ENCODE measurements at regions not wholly inside any gene's neighbourhood (a gene's known extent, or its start where the extent isn't known, plus 50 kb on each side); places are given as distances from the start of the nearest gene placed in this dataset.

DNA sequence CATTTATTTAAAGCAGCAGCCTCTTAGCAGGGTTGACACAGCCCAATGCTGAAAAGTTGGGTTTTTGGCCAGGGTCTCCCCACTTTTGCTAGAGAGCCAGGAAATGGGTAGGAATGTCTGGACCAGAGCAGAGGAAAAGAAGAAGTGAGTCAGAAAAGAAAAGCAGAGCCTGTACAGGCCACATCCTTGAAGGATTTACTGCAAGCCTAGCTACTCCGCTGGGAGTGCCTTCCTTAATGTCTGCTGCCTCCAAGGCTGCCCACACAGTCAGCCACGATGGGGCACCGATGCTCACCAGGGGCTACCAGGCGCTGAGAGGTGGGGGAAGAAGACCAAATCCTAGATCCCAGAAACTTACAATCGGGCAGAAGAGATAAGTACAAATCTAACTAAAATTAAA is 139.2 kb downstream of the C12orf75 start:
- H3K27ac ChIP-seq (ENCODE audit: extremely low read length, insufficient read depth, low read length), result no peak overlapping the region
- ATAC-seq (no peak), FAIRE-seq (no peak), DNase-seq (ENCODE audit: low spot score) (no peak)
- no peaks in the 10 kb centered on the region for H3K9me3 ChIP-seq (ENCODE audit: low read length)
- no peaks in the 10 kb centered on the region for H3K36me3 ChIP-seq (replicated peaks in 1 of 2; ENCODE audit: control insufficient read depth in 1 of 2, insufficient read depth in 2 of 2, low read length in 2 of 2)
- POLR2A ChIA-PET, result no interaction called here
- H3K9ac ChIP-seq (ENCODE audit: insufficient read depth, low read depth, low read length), result no peak overlapping the region
- no peak overlapping the region for H3K4me2 ChIP-seq (ENCODE audit: low read depth, low read length)
- H3K4me3 ChIP-seq (replicated peaks in 1 of 3; ENCODE audit: insufficient read depth in 1 of 3, low read depth in 2 of 3, low read length in 3 of 3), result no peak overlapping the region
- TF ChIP-seq HMGXB3 (CRISPR knock-in tag; IDR thresholded peaks at IDR 0.05; ENCODE audit: borderline replicate concordance), result no peak
- H2AFZ ChIP-seq (ENCODE audit: low read length), result no peak overlapping the region
- CTCF ChIA-PET (ENCODE audit: low intra/inter-chr PET ratio, low total read pairs), result no interaction called here
- peaks cover 0 to 7% of the 10 kb centered on the region in 2 experiments; a peak in 3 of 5 replicates for H3K27me3 ChIP-seq (ENCODE audit: control insufficient read depth in 1 of 2, insufficient read depth in 2 of 2, low read length in 2 of 2)
- 9% methylated on average over 5 of the region's 5 CpGs for WGBS (ENCODE audit: low lambda C conversion rate)
- H4K20me1 ChIP-seq (ENCODE audit: insufficient read depth, low read length), result no peaks in the 10 kb centered on the region
- in situ Hi-C loops (cut with HindIII; ENCODE audit: extremely low pct_ligation_motif_present, low pct_unique_long_range_greater_than_20kb), result no loop called here
- BruUV-seq (replicated peaks), result no TSS peak
- intact Hi-C loops (cut with micrococcal nuclease; ENCODE audit: unreplicated experiment), result no loop called here
- H3K4me1 ChIP-seq (ENCODE audit: insufficient read depth, low read length), result no peaks in the 10 kb centered on the region
- H3K79me2 ChIP-seq (ENCODE audit: insufficient read depth, low read length), result no peaks in the 10 kb centered on the region

DNA sequence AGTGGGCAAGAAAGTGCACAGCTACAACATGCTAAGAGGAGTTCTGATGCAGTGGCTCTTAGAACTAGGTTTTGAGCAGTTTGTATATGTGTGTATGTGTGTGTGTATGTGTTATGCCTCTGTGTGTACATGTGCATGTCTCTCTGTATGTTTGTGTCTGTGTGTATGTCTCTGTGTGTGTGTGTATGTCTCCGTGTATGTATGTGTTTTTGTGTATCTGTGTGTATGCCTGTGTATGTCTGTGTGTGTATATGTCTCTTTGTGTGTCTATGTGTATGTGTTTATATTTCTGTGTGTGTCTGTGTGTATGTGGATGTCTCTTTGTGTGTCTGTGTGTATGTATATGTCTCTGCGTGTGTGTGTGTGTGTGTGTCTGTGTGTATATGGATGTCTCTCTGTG is 139.6 kb downstream of the C12orf75 start:
- peak; percentile 40; the same call in 1 of the 2 replicates for TF ChIP-seq LCORL (IDR thresholded peaks at IDR 0.05)
- no peak for TF ChIP-seq LCORL (CRISPR knock-in tag; IDR thresholded peaks at IDR 0.05)
- TF ChIP-seq FOXA3 (CRISPR knock-in tag; IDR thresholded peaks at IDR 0.05), result no peak
- no peak for TF ChIP-seq XBP1 (CRISPR knock-in tag; IDR thresholded peaks at IDR 0.05)
- no peak for TF ChIP-seq ZNF740 (CRISPR knock-in tag; IDR thresholded peaks at IDR 0.05)
- TF ChIP-seq NBN (conservative IDR thresholded peaks at IDR 0.05), result 0 out of 2 replicates have a peak, but pooled peaks have one; percentile 41
- no peak for TF ChIP-seq CEBPB (IDR thresholded peaks at IDR 0.05; ENCODE audit: borderline replicate concordance, low read depth, low read length)
- 0 out of 2 replicates have a peak, but pooled peaks have one; percentile 5 for TF ChIP-seq RAD51 (IDR thresholded peaks at IDR 0.05; ENCODE audit: borderline replicate concordance)
- 0 out of 2 replicates have a peak, but pooled peaks have one; percentile 17 for TF ChIP-seq TRIM22 (IDR thresholded peaks at IDR 0.05)
- peak; percentile 15 for TF ChIP-seq PHB2 (IDR thresholded peaks at IDR 0.05; ENCODE audit: partially characterized antibody)
- TF ChIP-seq ZNF766 (CRISPR knock-in tag; IDR thresholded peaks at IDR 0.05; ENCODE audit: borderline replicate concordance), result no peak
- no peak for TF ChIP-seq TAF15 (IDR thresholded peaks at IDR 0.05; ENCODE audit: low read depth, low read length, poor library complexity, severe bottlenecking)
- H4K20me1 ChIP-seq (ENCODE audit: insufficient read depth, low read length), result no peaks in the 10 kb centered on the region
- no peaks in the 10 kb centered on the region for H3K36me3 ChIP-seq (replicated peaks in 1 of 2; ENCODE audit: control insufficient read depth in 1 of 2, insufficient read depth in 2 of 2, low read length in 2 of 2)
- H3K27ac ChIP-seq (ENCODE audit: extremely low read length, insufficient read depth, low read length), result no peak overlapping the region
- ATAC-seq (no peak), FAIRE-seq (no peak), DNase-seq (ENCODE audit: low spot score) (no peak)
- H3K4me2 ChIP-seq (ENCODE audit: low read depth, low read length), result no peak overlapping the region
- H3K4me3 ChIP-seq (replicated peaks in 1 of 3; ENCODE audit: insufficient read depth in 1 of 3, low read depth in 2 of 3, low read length in 3 of 3), result no peak overlapping the region
- intact Hi-C loops (cut with micrococcal nuclease; ENCODE audit: unreplicated experiment), result no loop called here
- POLR2A ChIA-PET, result no interaction called here
- no peak overlapping the region for H3K9ac ChIP-seq (ENCODE audit: insufficient read depth, low read depth, low read length)
- no TSS peak for BruUV-seq (replicated peaks)
- in situ Hi-C loops (cut with HindIII; ENCODE audit: extremely low pct_ligation_motif_present, low pct_unique_long_range_greater_than_20kb), result no loop called here
- H3K79me2 ChIP-seq (ENCODE audit: insufficient read depth, low read length), result no peaks in the 10 kb centered on the region
- H3K27me3 ChIP-seq (ENCODE audit: control insufficient read depth in 1 of 2, insufficient read depth in 2 of 2, low read length in 2 of 2), result peaks cover 0 to 7% of the 10 kb centered on the region in 2 experiments; a peak in 3 of 5 replicates
- no peak overlapping the region for H2AFZ ChIP-seq (ENCODE audit: low read length)
- WGBS (ENCODE audit: low lambda C conversion rate), result 21% methylated on average over 2 of the region's 2 CpGs
- H3K4me1 ChIP-seq (ENCODE audit: insufficient read depth, low read length), result no peaks in the 10 kb centered on the region
- CTCF ChIA-PET (ENCODE audit: low intra/inter-chr PET ratio, low total read pairs), result no interaction called here
- H3K9me3 ChIP-seq (ENCODE audit: low read length), result no peaks in the 10 kb centered on the region
